GM23338 (cell line): ENCODE measurements at regions not wholly inside any gene's neighbourhood (a gene's known extent, or its start where the extent isn't known, plus 50 kb on each side); places are given as distances from the start of the nearest gene placed in this dataset.

Experiments used
- ATAC-seq: fragments of 200-7000 bp; cut with Tn5 transposase; 3 replicates; pipeline ENCODE4 v1.9.1; 2020
- DNase-seq: peaks from one replicate; pipeline ENCODE4 v3.0.0-alpha.2; 2015; ENCODE audit warnings: low spot score
- H2AFZ ChIP-seq: fragments of 200-600 bp; sonication (generic); 2 replicates; pipeline ENCODE4 v1.8.0; 2016; ENCODE audit warnings: antibody characterized with exemption, mild to moderate bottlenecking, moderate library complexity
- H3F3A ChIP-seq: fragments of 200-600 bp; sonication (generic); replicated peaks from 2 replicates; pipeline ENCODE4 v1.8.0; 2017; ENCODE audit warnings: antibody characterized with exemption, mixed run types, low read depth
- H3K27ac ChIP-seq: fragments of 200-600 bp; sonication (generic); 2 replicates; pipeline ENCODE4 v1.6.1; 2016; ENCODE audit warnings: low read depth
- H3K27me3 ChIP-seq: fragments of 200-600 bp; sonication (generic); 2 replicates; pipeline ENCODE4 v1.8.0; 2016; ENCODE audit warnings: mild to moderate bottlenecking, mixed run types, moderate library complexity; ENCODE audit not compliant: insufficient read depth
- H3K36me3 ChIP-seq: fragments of 200-600 bp; sonication (generic); 2 replicates; pipeline ENCODE4 v1.8.0; 2016; ENCODE audit warnings: mild to moderate bottlenecking; ENCODE audit not compliant: insufficient read depth
- H3K4me1 ChIP-seq: fragments of 200-600 bp; sonication (generic); 2 replicates; pipeline ENCODE4 v1.8.0; 2016; ENCODE audit warnings: mild to moderate bottlenecking, moderate library complexity; ENCODE audit not compliant: insufficient read depth
- H3K4me2 ChIP-seq: fragments of 200-600 bp; sonication (generic); 2 replicates; pipeline ENCODE4 v1.7.1; 2017; ENCODE audit warnings: mixed run types
- H3K4me3 ChIP-seq: fragments of 200-600 bp; sonication (generic); 2 replicates; pipeline ENCODE4 v1.6.1; 2016; ENCODE audit warnings: mixed run types
- H3K79me2 ChIP-seq: fragments of 200-600 bp; sonication (generic); replicated peaks from 2 replicates; pipeline ENCODE4 v1.8.0; 2017; ENCODE audit warnings: mild to moderate bottlenecking; ENCODE audit not compliant: insufficient read depth
- H3K9me2 ChIP-seq: fragments of 200-600 bp; sonication (generic); 2 replicates; pipeline ENCODE4 v1.8.0; 2017; ENCODE audit not compliant: insufficient read depth
- H4K20me1 ChIP-seq: fragments of 200-600 bp; sonication (generic); replicated peaks from 2 replicates; pipeline ENCODE4 v1.8.0; 2017; ENCODE audit warnings: mild to moderate bottlenecking; ENCODE audit not compliant: insufficient read depth
- H3K27ac Mint-ChIP-seq: 2 replicates; pipeline ENCODE4 v1.8.0; 2020; ENCODE audit warnings: inconsistent platforms, mild to moderate bottlenecking, moderate library complexity, mixed read lengths
- H3K27me3 Mint-ChIP-seq: 3 replicates; pipeline ENCODE4 v1.8.0; 2022; ENCODE audit warnings: low read depth, mild to moderate bottlenecking, moderate library complexity, mixed read lengths, inconsistent platforms; ENCODE audit not compliant: insufficient read depth, poor library complexity
- H3K36me3 Mint-ChIP-seq: 3 replicates; pipeline ENCODE4 v1.8.0; 2021; ENCODE audit warnings: low read depth, mild to moderate bottlenecking, inconsistent platforms, moderate library complexity, mixed read lengths
- H3K4me1 Mint-ChIP-seq: 3 replicates; pipeline ENCODE4 v1.8.0; 2020; ENCODE audit warnings: mild to moderate bottlenecking, inconsistent platforms, mixed read lengths
- H3K4me3 Mint-ChIP-seq: 3 replicates; pipeline ENCODE4 v1.8.0; 2021; ENCODE audit warnings: moderate library complexity, mild to moderate bottlenecking, inconsistent platforms, mixed read lengths
- H3K9me3 Mint-ChIP-seq: 3 replicates; pipeline ENCODE4 v1.8.0; 2020; ENCODE audit warnings: moderate library complexity, mild to moderate bottlenecking, inconsistent platforms, mixed read lengths
- CREB1 ChIP-seq: fragments of 250-450 bp; sonication (Bioruptor Pico); IDR thresholded peaks from 2 replicates; pipeline ENCODE4 v1.5.0; 2020; ENCODE audit warnings: low read depth, mild to moderate bottlenecking, moderate library complexity
- JUNB ChIP-seq: IDR thresholded peaks from one replicate; pipeline ENCODE4 v1.6.1; 2016; ENCODE audit warnings: antibody characterized with exemption; ENCODE audit not compliant: unreplicated experiment
- NANOG ChIP-seq: IDR thresholded peaks from 2 replicates; pipeline ENCODE4 v1.6.1; 2016; ENCODE audit warnings: antibody characterized with exemption, borderline replicate concordance
- POLR2AphosphoS5 ChIP-seq: IDR thresholded peaks from 2 replicates; pipeline ENCODE4 v1.6.1; 2016; ENCODE audit warnings: antibody characterized with exemption, low read depth
- TF ChIP-seq, protein P1 (sequence below), 2 experiments: fragments of 200-600 bp in 1 of 2; sonication (generic) in 1 of 2; conservative IDR thresholded peaks; 2 replicates each; pipeline versions ENCODE4 v1.5.1 to v1.6.1; 2016 to 2017; ENCODE audit warnings: antibody characterized with exemption in 2 of 2, low read depth in 2 of 2, mild to moderate bottlenecking in 2 of 2, moderate library complexity in 1 of 2
- TF ChIP-seq, protein P2 (sequence below): IDR thresholded peaks from 2 replicates; pipeline ENCODE4 v1.6.1; 2016; ENCODE audit warnings: antibody characterized with exemption
- TF ChIP-seq, protein P3 (sequence below): fragments of 250-450 bp; sonication (Bioruptor Pico); IDR thresholded peaks from 2 replicates; pipeline ENCODE4 v1.5.0; 2020; ENCODE audit warnings: mild to moderate bottlenecking, moderate library complexity
- TF ChIP-seq, protein P4 (sequence below): IDR thresholded peaks from one replicate; pipeline ENCODE4 v1.6.1; 2018; ENCODE audit warnings: antibody characterized with exemption; ENCODE audit not compliant: unreplicated experiment

DNA sequence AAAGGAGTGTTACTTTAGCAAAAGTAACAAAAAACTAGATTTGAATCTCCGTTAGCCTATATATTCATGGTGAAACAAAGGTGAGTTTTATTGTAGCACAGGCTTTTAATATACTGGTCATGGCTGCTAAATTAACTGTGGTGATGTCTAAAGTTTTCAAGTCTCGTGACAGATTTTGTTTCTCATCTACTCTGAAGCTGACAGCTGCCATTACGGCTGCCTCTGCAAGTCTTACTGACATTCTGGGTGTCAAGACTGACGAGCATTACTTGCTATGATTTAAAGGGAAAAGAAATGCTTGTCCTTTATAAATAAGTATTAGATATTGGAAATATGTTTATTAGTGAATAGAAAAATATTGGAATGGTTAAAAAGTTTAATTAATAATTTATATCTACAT is 207.7 kb downstream of the DSEL start:
- H3K4me1 Mint-ChIP-seq = no peaks in the 10 kb centered on the region
- H3K9me2 ChIP-seq = no peaks in the 10 kb centered on the region
- ATAC-seq (no peak), DNase-seq (no peak)
- H3K27me3 Mint-ChIP-seq = no peaks in the 10 kb centered on the region
- H3K36me3 ChIP-seq = no peaks in the 10 kb centered on the region
- H3K4me1 ChIP-seq = no peaks in the 10 kb centered on the region
- no peaks in the 10 kb centered on the region for H4K20me1 ChIP-seq
- H2AFZ ChIP-seq = no peak overlapping the region
- TF ChIP-seq, protein P1, sequence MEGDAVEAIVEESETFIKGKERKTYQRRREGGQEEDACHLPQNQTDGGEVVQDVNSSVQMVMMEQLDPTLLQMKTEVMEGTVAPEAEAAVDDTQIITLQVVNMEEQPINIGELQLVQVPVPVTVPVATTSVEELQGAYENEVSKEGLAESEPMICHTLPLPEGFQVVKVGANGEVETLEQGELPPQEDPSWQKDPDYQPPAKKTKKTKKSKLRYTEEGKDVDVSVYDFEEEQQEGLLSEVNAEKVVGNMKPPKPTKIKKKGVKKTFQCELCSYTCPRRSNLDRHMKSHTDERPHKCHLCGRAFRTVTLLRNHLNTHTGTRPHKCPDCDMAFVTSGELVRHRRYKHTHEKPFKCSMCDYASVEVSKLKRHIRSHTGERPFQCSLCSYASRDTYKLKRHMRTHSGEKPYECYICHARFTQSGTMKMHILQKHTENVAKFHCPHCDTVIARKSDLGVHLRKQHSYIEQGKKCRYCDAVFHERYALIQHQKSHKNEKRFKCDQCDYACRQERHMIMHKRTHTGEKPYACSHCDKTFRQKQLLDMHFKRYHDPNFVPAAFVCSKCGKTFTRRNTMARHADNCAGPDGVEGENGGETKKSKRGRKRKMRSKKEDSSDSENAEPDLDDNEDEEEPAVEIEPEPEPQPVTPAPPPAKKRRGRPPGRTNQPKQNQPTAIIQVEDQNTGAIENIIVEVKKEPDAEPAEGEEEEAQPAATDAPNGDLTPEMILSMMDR (conservative IDR thresholded peaks at IDR 0.05; ENCODE audit: low read depth in 2 of 2) = no peak
- TF ChIP-seq JUNB = no peak
- no peak overlapping the region for H3K4me3 ChIP-seq
- H3K79me2 ChIP-seq = no peaks in the 10 kb centered on the region
- H3K36me3 Mint-ChIP-seq = no peaks in the 10 kb centered on the region
- H3K27me3 ChIP-seq = no peaks in the 10 kb centered on the region
- no peak overlapping the region for H3K27ac ChIP-seq
- H3K9me3 Mint-ChIP-seq = no peaks in the 10 kb centered on the region
- H3K4me2 ChIP-seq = no peak overlapping the region
- H3K27ac Mint-ChIP-seq = no peak overlapping the region
- no peak overlapping the region for H3K4me3 Mint-ChIP-seq
- no peaks in the 10 kb centered on the region for H3F3A ChIP-seq

DNA sequence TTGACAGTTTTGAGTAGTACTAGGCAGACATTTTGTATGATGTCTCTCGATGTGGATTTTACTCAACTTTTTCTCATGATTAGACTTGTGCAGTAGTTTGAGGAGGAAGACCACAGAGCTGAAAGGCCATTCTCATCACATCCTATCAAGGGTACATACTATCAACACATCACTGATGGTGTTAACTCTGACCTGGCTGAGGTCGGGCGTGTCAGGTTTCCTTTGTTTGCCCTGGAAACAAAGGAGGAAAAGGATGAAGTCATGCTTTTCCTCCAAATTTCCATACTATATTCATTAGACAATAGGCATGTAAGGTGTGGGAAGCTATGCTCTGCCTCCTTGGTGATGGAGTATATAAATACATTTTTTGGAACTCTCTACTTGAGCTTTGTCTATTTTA is 211.1 kb downstream of the DSEL start:
- no peak for DNase-seq
- Mint-ChIP-seq H3K27ac (no peak overlapping the region), H3K9me3 (peaks cover 12% of the 10 kb centered on the region), H3K4me3 (no peak overlapping the region), H3K4me1 (no peaks in the 10 kb centered on the region), H3K27me3 (peaks cover 3% of the 10 kb centered on the region), H3K36me3 (peaks cover 14% of the 10 kb centered on the region)
- Histone ChIP-seq H3K27ac (no peak overlapping the region), H3K9me2 (no peaks in the 10 kb centered on the region), H3F3A (no peaks in the 10 kb centered on the region), H3K36me3 (no peaks in the 10 kb centered on the region; the same call in 1 of the 2 replicates), H2AFZ (no peak overlapping the region; the same call in 1 of the 2 replicates), H3K4me2 (no peak overlapping the region), H3K27me3 (no peaks in the 10 kb centered on the region), H4K20me1 (no peaks in the 10 kb centered on the region), H3K79me2 (no peaks in the 10 kb centered on the region), H3K4me1 (no peaks in the 10 kb centered on the region), H3K4me3 (no peak overlapping the region)
- ATAC-seq = no peak
- TF ChIP-seq CREB1 = no peak
- TF ChIP-seq, protein P2, sequence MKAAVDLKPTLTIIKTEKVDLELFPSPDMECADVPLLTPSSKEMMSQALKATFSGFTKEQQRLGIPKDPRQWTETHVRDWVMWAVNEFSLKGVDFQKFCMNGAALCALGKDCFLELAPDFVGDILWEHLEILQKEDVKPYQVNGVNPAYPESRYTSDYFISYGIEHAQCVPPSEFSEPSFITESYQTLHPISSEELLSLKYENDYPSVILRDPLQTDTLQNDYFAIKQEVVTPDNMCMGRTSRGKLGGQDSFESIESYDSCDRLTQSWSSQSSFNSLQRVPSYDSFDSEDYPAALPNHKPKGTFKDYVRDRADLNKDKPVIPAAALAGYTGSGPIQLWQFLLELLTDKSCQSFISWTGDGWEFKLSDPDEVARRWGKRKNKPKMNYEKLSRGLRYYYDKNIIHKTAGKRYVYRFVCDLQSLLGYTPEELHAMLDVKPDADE = no peak
- TF ChIP-seq, protein P3, sequence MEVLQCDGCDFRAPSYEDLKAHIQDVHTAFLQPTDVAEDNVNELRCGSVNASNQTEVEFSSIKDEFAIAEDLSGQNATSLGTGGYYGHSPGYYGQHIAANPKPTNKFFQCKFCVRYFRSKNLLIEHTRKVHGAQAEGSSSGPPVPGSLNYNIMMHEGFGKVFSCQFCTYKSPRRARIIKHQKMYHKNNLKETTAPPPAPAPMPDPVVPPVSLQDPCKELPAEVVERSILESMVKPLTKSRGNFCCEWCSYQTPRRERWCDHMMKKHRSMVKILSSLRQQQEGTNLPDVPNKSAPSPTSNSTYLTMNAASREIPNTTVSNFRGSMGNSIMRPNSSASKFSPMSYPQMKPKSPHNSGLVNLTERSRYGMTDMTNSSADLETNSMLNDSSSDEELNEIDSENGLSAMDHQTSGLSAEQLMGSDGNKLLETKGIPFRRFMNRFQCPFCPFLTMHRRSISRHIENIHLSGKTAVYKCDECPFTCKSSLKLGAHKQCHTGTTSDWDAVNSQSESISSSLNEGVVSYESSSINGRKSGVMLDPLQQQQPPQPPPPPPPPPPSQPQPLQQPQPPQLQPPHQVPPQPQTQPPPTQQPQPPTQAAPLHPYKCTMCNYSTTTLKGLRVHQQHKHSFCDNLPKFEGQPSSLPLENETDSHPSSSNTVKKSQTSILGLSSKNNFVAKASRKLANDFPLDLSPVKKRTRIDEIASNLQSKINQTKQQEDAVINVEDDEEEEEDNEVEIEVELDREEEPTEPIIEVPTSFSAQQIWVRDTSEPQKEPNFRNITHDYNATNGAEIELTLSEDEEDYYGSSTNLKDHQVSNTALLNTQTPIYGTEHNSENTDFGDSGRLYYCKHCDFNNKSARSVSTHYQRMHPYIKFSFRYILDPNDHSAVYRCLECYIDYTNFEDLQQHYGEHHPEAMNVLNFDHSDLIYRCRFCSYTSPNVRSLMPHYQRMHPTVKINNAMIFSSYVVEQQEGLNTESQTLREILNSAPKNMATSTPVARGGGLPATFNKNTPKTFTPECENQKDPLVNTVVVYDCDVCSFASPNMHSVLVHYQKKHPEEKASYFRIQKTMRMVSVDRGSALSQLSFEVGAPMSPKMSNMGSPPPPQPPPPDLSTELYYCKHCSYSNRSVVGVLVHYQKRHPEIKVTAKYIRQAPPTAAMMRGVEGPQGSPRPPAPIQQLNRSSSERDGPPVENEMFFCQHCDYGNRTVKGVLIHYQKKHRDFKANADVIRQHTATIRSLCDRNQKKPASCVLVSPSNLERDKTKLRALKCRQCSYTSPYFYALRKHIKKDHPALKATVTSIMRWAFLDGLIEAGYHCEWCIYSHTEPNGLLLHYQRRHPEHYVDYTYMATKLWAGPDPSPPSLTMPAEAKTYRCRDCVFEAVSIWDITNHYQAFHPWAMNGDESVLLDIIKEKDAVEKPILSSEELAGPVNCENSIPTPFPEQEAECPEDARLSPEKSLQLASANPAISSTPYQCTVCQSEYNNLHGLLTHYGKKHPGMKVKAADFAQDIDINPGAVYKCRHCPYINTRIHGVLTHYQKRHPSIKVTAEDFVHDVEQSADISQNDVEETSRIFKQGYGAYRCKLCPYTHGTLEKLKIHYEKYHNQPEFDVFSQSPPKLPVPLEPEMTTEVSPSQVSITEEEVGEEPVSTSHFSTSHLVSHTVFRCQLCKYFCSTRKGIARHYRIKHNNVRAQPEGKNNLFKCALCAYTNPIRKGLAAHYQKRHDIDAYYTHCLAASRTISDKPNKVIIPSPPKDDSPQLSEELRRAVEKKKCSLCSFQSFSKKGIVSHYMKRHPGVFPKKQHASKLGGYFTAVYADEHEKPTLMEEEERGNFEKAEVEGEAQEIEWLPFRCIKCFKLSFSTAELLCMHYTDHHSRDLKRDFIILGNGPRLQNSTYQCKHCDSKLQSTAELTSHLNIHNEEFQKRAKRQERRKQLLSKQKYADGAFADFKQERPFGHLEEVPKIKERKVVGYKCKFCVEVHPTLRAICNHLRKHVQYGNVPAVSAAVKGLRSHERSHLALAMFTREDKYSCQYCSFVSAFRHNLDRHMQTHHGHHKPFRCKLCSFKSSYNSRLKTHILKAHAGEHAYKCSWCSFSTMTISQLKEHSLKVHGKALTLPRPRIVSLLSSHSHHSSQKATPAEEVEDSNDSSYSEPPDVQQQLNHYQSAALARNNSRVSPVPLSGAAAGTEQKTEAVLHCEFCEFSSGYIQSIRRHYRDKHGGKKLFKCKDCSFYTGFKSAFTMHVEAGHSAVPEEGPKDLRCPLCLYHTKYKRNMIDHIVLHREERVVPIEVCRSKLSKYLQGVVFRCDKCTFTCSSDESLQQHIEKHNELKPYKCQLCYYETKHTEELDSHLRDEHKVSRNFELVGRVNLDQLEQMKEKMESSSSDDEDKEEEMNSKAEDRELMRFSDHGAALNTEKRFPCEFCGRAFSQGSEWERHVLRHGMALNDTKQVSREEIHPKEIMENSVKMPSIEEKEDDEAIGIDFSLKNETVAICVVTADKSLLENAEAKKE (CRISPR knock-in tag) = no peak
- TF ChIP-seq POLR2AphosphoS5 = no peak
- TF ChIP-seq, protein P4, sequence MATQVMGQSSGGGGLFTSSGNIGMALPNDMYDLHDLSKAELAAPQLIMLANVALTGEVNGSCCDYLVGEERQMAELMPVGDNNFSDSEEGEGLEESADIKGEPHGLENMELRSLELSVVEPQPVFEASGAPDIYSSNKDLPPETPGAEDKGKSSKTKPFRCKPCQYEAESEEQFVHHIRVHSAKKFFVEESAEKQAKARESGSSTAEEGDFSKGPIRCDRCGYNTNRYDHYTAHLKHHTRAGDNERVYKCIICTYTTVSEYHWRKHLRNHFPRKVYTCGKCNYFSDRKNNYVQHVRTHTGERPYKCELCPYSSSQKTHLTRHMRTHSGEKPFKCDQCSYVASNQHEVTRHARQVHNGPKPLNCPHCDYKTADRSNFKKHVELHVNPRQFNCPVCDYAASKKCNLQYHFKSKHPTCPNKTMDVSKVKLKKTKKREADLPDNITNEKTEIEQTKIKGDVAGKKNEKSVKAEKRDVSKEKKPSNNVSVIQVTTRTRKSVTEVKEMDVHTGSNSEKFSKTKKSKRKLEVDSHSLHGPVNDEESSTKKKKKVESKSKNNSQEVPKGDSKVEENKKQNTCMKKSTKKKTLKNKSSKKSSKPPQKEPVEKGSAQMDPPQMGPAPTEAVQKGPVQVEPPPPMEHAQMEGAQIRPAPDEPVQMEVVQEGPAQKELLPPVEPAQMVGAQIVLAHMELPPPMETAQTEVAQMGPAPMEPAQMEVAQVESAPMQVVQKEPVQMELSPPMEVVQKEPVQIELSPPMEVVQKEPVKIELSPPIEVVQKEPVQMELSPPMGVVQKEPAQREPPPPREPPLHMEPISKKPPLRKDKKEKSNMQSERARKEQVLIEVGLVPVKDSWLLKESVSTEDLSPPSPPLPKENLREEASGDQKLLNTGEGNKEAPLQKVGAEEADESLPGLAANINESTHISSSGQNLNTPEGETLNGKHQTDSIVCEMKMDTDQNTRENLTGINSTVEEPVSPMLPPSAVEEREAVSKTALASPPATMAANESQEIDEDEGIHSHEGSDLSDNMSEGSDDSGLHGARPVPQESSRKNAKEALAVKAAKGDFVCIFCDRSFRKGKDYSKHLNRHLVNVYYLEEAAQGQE = no peak
- no peak for TF ChIP-seq NANOG
